Hepatocyte (in vitro differentiated cells): ENCODE measurements at regions not wholly inside any gene's neighbourhood (a gene's known extent, or its start where the extent isn't known, plus 50 kb on each side); places are given as distances from the start of the nearest gene placed in this dataset.

Experiments used
- DNase-seq: peaks from one replicate; pipeline ENCODE4 v3.0.0-alpha.2; 2016; ENCODE audit warnings: low spot score
- H2AFZ ChIP-seq: fragments of 200-600 bp; sonication (generic); 2 replicates; pipeline ENCODE4 v1.6.0; 2016; ENCODE audit warnings: antibody characterized with exemption, mild to moderate bottlenecking
- H3K27ac ChIP-seq: fragments of 200-600 bp; sonication (generic); 2 replicates; pipeline ENCODE4 v1.5.1; 2016; ENCODE audit warnings: mild to moderate bottlenecking
- H3K27me3 ChIP-seq: fragments of 200-600 bp; sonication (generic); 2 replicates; pipeline ENCODE4 v1.6.1; 2016
- H3K36me3 ChIP-seq: fragments of 200-600 bp; sonication (generic); replicated peaks from 2 replicates; pipeline ENCODE4 v1.5.1; 2016; ENCODE audit warnings: low read depth; ENCODE audit not compliant: insufficient read depth
- H3K4me1 ChIP-seq: fragments of 200-600 bp; sonication (generic); 2 replicates; pipeline ENCODE4 v1.5.1; 2016; ENCODE audit warnings: mild to moderate bottlenecking, moderate library complexity; ENCODE audit not compliant: insufficient read depth
- H3K4me2 ChIP-seq: fragments of 200-600 bp; sonication (generic); 2 replicates; pipeline ENCODE4 v1.6.0; 2016
- H3K4me3 ChIP-seq: fragments of 200-600 bp; sonication (generic); 2 replicates; pipeline ENCODE4 v1.5.1; 2016; ENCODE audit warnings: mild to moderate bottlenecking
- H3K79me2 ChIP-seq: fragments of 200-600 bp; sonication (generic); 2 replicates; pipeline ENCODE4 v1.6.0; 2017; ENCODE audit warnings: mild to moderate bottlenecking
- H3K9me2 ChIP-seq: fragments of 200-600 bp; sonication (generic); replicated peaks from 2 replicates; pipeline ENCODE4 v1.6.0; 2017; ENCODE audit warnings: mild to moderate bottlenecking; ENCODE audit not compliant: insufficient read depth
- H3K9me3 ChIP-seq: fragments of 200-600 bp; sonication (generic); 2 replicates; pipeline ENCODE4 v1.5.1; 2016; ENCODE audit warnings: low read depth, mild to moderate bottlenecking
- H4K20me1 ChIP-seq: fragments of 200-600 bp; sonication (generic); 2 replicates; pipeline ENCODE4 v1.6.0; 2016; ENCODE audit warnings: mild to moderate bottlenecking; ENCODE audit not compliant: insufficient read depth, poor library complexity, severe bottlenecking
- CTCF ChIP-seq: fragments of 200-600 bp; sonication (generic); IDR thresholded peaks from 2 replicates; pipeline ENCODE4 v1.5.1; 2016; ENCODE audit warnings: antibody characterized with exemption, mild to moderate bottlenecking; ENCODE audit not compliant: poor library complexity
- EZH2 ChIP-seq: fragments of 200-600 bp; sonication (generic); IDR thresholded peaks from 2 replicates; pipeline ENCODE4 v1.6.1; 2016; ENCODE audit warnings: antibody characterized with exemption, mild to moderate bottlenecking, borderline replicate concordance
- EZH2phosphoT487 ChIP-seq: fragments of 200-600 bp; sonication (generic); IDR thresholded peaks from one replicate; pipeline ENCODE4 v1.6.1; 2018; ENCODE audit warnings: antibody characterized with exemption, mild to moderate bottlenecking, low read depth, moderate library complexity; ENCODE audit not compliant: unreplicated experiment, severe bottlenecking
- WGBS: methylation state at CpG from one replicate; pipeline ENCODE4 v1.1.6; 2016; ENCODE audit warnings: low lambda C conversion rate; ENCODE audit errors: missing lambda C conversion rate; 5-methylcytosine and 5-hydroxymethylcytosine counted together

- Histone ChIP-seq H3K36me3 (no peaks in the 10 kb centered on the region), H3K27ac (no peak overlapping the region), H3K4me1 (no peaks in the 10 kb centered on the region), H3K27me3 (no peaks in the 10 kb centered on the region), H2AFZ (no peak overlapping the region), H3K9me3 (no peaks in the 10 kb centered on the region), H3K4me3 (no peak overlapping the region), H3K4me2 (no peak overlapping the region), H4K20me1 (no peaks in the 10 kb centered on the region), H3K9me2 (no peaks in the 10 kb centered on the region), H3K79me2 (no peaks in the 10 kb centered on the region)
- DNase-seq = no peak
- TF ChIP-seq CTCF (no peak), EZH2phosphoT487 (no peak), EZH2 (no peak)
- 96% methylated on average over 1 of the region's 1 CpG for WGBS
These were observed 321.2 kb downstream of the UBE3D start for GRCh38 chr6:82744286-82745015.

- 58% methylated on average over 4 of the region's 4 CpGs for WGBS
- H2AFZ ChIP-seq = no peak overlapping the region
- no peaks in the 10 kb centered on the region for H3K36me3 ChIP-seq
- H4K20me1 ChIP-seq = no peaks in the 10 kb centered on the region
- no peaks in the 10 kb centered on the region for H3K4me1 ChIP-seq
- no peak overlapping the region for H3K27ac ChIP-seq
- H3K27me3 ChIP-seq = no peaks in the 10 kb centered on the region
- no peak overlapping the region for H3K4me3 ChIP-seq
- TF ChIP-seq EZH2phosphoT487 (no peak), CTCF (no peak), EZH2 (no peak)
- DNase-seq = no peak
- H3K9me3 ChIP-seq = no peaks in the 10 kb centered on the region
- no peak overlapping the region for H3K4me2 ChIP-seq
- H3K79me2 ChIP-seq = no peaks in the 10 kb centered on the region
- H3K9me2 ChIP-seq = no peaks in the 10 kb centered on the region
These were observed 315.1 kb downstream of the UBE3D start for GRCh38 chr6:82750556-82750955.

GRCh38 chr6:82751718-82752117, 313.9 kb downstream of the UBE3D start:
- H3K9me3 ChIP-seq = no peaks in the 10 kb centered on the region
- H3K27ac ChIP-seq = no peak overlapping the region
- no peaks in the 10 kb centered on the region for H3K27me3 ChIP-seq
- no peaks in the 10 kb centered on the region for H3K79me2 ChIP-seq
- no peak overlapping the region for H2AFZ ChIP-seq
- H3K4me2 ChIP-seq = no peak overlapping the region
- TF ChIP-seq EZH2phosphoT487 (no peak), EZH2 (no peak), CTCF (no peak)
- no peaks in the 10 kb centered on the region for H3K4me1 ChIP-seq
- H3K36me3 ChIP-seq = no peaks in the 10 kb centered on the region
- H4K20me1 ChIP-seq = no peaks in the 10 kb centered on the region
- H3K4me3 ChIP-seq = no peak overlapping the region
- DNase-seq = no peak
- H3K9me2 ChIP-seq = no peaks in the 10 kb centered on the region
